ENCODE measurements at regions not wholly inside any gene's neighbourhood (a gene's known extent, or its start where the extent isn't known, plus 50 kb on each side); places are given as distances from the start of the nearest gene placed in this dataset.

GRCh38 chr3:178090899-178091298 is 445.3 kb upstream of the KCNMB2 start:
- in situ Hi-C loops (cut with HindIII; ENCODE audit: low sequenced_read_pairs), result no loop called here
- H3K4me3 ChIP-seq (ENCODE audit: low read depth, low read length), result no peak overlapping the region
- no peak for TF ChIP-seq CTCF (IDR thresholded peaks at IDR 0.05; ENCODE audit: low read depth, low read length)
- no peak for DNase-seq (ENCODE audit: low read depth, low spot score)

GRCh38 chr3:178095522-178095921 is 440.7 kb upstream of the KCNMB2 start:
- TF ChIP-seq CTCF (IDR thresholded peaks at IDR 0.05; ENCODE audit: low read depth, low read length), result no peak
- in situ Hi-C loops (cut with HindIII; ENCODE audit: low sequenced_read_pairs), result no loop called here
- no peak for DNase-seq (ENCODE audit: low read depth, low spot score)
- no peak overlapping the region for H3K4me3 ChIP-seq (ENCODE audit: low read depth, low read length)

GRCh38 chr3:178096955-178097354 is 439.3 kb upstream of the KCNMB2 start:
- in situ Hi-C loops (cut with HindIII; ENCODE audit: low sequenced_read_pairs), result no loop called here
- TF ChIP-seq CTCF (IDR thresholded peaks at IDR 0.05; ENCODE audit: low read depth, low read length), result no peak
- no peak for DNase-seq (ENCODE audit: low read depth, low spot score)
- H3K4me3 ChIP-seq (ENCODE audit: low read depth, low read length), result no peak overlapping the region

DNA sequence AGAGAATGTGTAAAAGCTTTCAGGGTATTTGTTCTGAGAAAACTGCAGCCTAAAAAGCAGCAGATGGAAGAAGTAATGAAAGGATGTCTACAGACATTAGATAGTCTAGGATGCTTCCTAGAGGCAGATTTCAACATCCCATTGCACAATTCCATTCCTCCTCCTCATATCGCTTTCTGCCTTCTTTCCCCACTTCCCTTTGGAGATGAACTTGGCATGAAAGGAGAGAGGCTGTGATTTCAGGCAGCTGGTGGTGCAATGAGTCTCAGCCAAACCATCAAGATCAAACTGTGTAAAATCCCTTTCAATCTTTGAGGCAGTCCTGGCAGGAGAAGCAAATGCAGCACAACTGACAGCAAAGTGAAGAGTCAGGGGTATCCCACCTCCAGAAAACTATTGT is 438.7 kb upstream of the KCNMB2 start:
- TF ChIP-seq CTCF (IDR thresholded peaks at IDR 0.05; ENCODE audit: low read depth, low read length), result no peak
- DNase-seq (ENCODE audit: low read depth, low spot score), result peak; percentile 47
- in situ Hi-C loops (cut with HindIII; ENCODE audit: low sequenced_read_pairs), result no loop called here
- H3K4me3 ChIP-seq (ENCODE audit: low read depth, low read length), result no peak overlapping the region

GRCh38 chr3:178099274-178099673 is 437.0 kb upstream of the KCNMB2 start:
- no peak overlapping the region for H3K4me3 ChIP-seq (ENCODE audit: low read depth, low read length)
- in situ Hi-C loops (cut with HindIII; ENCODE audit: low sequenced_read_pairs), result no loop called here
- DNase-seq (ENCODE audit: low read depth, low spot score), result no peak
- no peak for TF ChIP-seq CTCF (IDR thresholded peaks at IDR 0.05; ENCODE audit: low read depth, low read length)

DNA sequence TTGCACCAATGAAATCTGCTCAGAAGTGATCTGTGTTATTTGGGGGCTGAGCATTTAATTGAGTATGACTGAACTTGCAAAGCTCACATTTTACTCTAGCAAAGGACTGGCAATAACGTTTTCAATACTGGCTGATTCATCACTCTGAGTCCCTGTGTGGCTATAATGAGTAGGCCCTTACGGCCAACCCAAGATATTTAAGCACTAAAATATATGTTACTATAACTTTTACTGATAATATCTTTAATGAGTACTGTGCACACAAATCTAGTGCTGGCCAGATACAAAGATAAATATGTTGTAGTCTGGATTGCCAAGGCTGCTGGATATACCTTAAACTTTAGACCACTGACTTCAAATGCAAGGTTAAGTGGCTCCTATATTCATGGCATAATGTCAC is 436.4 kb upstream of the KCNMB2 start:
- DNase-seq (ENCODE audit: low read depth, low spot score), result no peak
- TF ChIP-seq CTCF (IDR thresholded peaks at IDR 0.05; ENCODE audit: low read depth, low read length), result no peak
- in situ Hi-C loops (cut with HindIII; ENCODE audit: low sequenced_read_pairs), result no loop called here
- no peak overlapping the region for H3K4me3 ChIP-seq (ENCODE audit: low read depth, low read length)

DNA sequence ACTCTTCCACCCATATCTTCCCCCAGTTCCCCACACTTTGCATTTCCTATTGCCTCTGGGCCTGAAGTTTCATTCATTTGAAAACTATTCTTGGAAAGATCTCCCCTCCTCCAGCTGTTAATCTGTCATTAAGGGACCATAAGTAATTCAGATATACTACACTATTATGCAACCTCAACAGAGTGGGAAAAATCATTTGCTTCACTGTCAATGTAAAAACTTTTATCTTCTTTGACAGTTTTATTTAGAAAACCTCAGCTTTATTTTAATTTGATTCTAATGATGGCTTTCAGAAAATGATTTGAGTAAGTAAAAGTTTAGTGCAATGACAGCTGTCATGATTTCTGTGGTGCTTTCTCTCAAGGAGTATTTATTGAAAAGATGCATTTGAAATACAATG is 435.3 kb upstream of the KCNMB2 start:
- no peak for TF ChIP-seq CTCF (IDR thresholded peaks at IDR 0.05; ENCODE audit: low read depth, low read length)
- H3K4me3 ChIP-seq (ENCODE audit: low read depth, low read length), result no peak overlapping the region
- in situ Hi-C loops (cut with HindIII; ENCODE audit: low sequenced_read_pairs), result no loop called here
- no peak for DNase-seq (ENCODE audit: low read depth, low spot score)

Measured in astrocyte of the spinal cord (primary cell).